Activated CD8-positive, alpha-beta memory T cell treated with anti-CD3 and anti-CD28 coated beads, Interleukin-2, amount 50 U/mL, for 48 hours (primary cell): ENCODE measurements at regions not wholly inside any gene's neighbourhood (a gene's known extent, or its start where the extent isn't known, plus 50 kb on each side); places are given as distances from the start of the nearest gene placed in this dataset.
"Not testable (repeated sequence)": the region's sequence is repeated elsewhere in the genome, so short reads cannot be mapped to it uniquely, and the experiment has no call there.

Source experiments
- DNase-seq: peaks from one replicate; pipeline ENCODE4 v3.0.0-alpha.2; 2020

DNA sequence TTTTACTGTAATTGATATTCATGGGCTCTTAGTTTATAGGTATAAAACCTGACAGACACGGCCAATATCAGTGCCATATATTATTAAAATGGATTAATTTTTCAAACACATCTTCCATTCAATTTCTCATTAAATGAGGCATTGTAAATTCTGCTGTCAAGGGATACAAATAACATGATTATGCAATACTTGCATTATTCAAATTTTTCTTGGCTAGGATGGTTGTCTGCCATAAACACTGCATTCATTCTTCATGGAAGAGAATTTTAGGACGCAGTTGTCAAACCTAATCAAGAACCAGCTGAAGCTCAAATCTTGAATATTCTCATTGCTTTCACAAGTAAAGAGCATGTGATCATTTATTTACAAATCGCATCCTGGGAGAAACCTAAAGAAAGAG, 255.6 kb downstream of the RDH14 start:
- no peak for DNase-seq

DNA sequence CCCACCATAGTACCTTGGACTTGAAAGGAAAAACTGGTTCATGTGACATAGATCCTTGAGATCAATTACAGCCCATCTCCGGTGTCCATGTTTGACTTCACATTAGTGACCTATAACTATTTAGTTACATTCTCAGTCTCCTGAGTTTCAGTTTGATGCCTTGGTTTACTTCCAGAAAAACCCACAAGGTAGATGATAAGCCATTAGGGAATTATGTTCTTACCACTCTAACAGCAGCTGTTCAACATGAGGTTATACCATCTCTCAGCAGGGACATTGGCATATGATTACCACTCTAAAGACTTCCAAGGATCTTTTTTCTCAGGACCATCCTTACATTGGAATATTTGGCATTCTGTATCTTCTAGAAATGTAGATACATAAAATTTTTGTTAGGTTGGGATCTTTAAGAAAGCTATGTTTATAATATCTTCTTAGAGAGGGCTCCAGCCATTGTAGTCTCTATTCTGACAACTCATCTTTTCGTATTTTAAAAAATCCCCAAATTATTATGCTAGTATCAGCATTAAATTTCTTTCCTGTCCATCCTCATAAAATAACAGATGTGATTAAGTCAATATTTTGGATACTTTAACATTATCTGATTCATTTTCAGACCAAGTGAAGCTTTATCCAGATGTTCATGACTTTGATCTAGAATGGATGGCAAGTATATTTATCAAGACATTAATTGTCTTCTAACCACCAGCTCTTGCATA, 258.9 kb downstream of the RDH14 start:
- DNase-seq, result no peak

DNA sequence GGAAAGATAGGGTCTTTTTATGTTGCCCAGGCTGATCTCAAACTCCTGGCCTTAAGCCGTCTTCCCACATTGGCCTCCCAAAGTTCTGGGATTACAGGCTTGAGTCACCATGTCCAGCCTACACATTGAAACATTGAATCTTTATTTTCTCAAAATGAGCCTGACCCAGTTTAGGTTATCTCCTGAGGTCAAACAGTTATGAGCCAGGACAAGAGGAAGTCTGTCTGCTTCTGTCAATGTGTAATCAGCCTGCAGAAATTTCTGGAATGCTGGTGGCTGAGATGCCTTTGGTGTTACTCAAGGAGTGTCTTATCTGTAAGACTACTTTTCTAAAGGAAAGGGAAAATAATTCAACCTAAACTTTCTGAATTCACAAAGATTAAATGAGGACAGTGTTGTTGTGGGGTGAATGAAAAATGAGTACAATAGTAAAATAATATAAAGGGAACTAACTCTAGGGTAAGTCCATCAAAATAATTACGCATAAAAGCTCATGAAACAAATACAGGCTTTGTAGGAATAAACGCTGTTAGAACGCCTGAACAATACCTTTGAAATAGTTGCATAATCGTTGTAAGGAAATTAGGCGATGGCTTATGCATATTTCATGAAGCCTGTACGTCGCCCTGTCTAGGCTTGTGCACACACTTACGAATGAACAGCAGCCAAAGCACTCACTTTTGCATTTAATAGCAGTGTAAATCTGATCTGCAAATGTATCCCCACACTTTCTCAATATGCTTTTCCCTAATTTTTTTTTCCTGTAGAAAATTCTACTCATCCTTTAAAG, 260.8 kb downstream of the RDH14 start:
- no peak for DNase-seq

DNA sequence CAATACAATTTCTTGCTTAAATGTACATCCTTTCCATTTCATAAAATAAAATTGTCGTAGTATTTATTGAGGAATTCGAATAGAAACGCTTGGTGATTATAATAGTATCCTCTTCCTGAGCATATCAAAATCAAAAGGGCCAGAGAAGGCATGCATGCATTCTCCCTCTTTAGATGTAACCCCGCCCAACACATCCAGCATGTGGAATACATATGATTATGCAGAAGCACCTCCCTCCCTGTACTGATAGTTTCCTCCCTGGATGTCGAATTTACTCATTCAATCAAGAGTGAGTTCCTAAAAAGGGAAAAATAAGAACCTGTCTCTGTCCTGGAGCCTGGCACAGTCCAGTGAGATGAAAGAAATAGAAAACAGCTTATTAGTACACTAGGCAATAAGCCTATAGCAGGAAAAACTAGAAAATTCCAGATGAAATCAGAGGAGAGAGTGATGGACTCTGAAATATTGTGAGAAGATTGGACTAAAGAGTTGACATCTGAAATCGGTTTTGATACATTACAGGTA, 262.9 kb downstream of the RDH14 start:
- no peak for DNase-seq

DNA sequence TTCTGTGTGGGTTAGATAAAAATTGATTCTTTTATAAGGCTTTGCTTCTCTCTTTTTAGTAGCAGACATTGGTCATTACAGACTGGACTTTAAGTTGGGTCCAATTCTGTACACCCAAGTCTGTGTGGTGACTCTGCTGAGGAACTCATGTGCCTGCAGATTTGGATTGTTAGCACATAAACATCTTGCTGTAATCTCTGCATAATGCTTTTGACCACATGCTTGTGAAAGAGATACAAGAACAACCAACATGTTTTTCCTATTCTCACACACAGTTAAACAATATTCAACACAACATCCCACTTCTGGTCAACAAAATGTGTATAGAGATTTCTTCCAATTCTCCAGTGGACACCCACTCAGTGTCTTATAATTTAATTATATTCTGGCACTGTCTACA, 270.1 kb downstream of the RDH14 start:
- DNase-seq, result no peak

DNA sequence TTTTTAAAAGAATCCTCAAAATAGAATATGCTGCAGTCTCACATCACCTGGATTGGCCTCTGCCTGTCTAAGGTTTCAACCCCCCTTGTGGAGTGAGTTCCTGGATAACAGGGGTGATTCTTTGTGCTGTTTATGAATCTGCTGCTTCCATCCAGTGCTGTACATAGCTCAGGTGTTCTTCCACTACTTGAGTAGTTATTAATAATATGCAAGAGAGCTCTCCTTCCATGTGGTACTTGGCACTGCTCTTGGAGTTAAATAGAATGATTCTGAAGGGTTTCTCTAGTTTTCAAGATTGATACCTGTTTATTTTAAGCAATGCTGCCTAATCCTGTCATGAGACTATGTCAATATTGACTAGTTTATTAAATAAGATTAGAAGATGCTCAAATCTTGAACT, 273.6 kb downstream of the RDH14 start:
- no peak for DNase-seq

DNA sequence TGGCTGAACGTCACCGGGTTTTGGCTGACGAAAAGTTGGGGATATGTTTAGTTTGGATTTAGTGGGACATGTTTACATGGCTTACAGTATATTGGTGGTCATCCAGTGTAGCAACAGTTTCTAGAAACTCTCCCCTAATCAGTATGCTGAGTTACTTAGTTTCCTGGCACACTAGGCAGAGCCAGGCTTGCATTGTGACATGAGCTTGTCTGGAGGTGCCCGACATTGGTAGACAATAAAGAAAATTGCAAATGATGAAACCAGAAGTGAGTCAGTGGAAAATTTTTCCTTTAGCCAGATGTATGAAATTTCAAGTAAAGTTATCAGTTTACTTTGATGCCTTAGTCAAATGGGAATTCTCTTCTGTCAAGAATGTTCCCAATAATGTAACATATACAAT, 276.1 kb downstream of the RDH14 start:
- no peak for DNase-seq

DNA sequence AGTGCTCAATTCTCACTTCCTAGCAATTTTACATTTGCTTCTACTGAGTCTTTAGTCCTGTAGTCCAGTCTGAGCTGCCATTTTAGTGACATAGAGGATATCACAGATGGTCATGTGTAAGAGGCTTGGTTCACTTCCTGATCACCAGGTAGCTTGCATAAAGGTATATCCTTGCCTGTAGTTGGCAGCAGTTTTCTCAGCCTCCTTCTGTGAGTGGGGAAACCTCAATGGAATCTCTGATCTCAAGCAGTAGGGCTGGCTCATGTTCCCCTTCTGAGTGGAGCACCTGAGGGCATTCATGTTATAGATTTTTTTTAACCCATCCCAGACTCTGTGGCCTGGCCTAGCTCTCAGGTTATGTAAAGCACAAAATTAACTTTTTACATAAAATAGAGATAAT, 278.4 kb downstream of the RDH14 start:
- no peak for DNase-seq

DNA sequence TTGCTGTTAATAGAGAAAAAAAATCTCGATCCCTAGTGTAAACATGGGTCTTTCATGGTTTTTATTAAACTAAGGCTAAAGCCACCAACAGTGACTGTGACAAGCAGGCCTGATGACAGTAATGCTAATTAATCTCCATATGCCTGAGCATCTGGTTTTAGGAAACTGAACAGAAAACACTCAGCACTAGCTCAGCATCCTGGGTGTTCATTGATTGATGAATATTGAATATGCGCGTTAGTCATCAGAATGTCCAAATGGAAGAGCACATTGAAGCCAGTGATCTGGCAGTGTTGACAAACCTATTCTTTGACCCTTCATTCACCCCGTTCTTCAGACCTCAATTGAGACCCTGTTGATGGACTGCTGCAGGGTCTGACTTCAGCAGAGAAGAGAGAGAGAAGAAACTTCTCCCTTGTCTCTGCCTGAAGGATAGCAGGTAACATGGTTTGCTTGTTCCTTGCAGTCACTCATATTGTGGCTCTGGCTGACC, 283.8 kb downstream of the RDH14 start:
- DNase-seq, result no peak

DNA sequence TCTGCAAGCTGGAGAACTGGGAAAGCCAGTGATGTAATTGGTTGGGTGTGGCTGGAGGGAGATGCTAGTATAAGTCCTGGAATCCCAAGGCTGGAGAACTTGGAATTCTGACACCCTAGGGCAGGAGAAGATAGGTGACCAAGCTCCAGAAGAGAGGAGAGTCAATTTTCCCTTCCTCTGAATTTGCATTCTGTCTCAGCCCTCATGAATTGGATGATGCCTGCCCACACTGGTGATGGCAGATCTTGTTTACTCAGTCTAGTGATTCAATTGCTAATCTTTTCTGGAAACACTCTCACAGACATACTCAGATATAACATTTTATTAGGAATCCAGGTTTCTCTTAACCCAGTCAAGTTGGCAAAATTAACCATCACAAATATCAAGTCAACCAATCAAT, 287.2 kb downstream of the RDH14 start:
- no peak for DNase-seq

DNA sequence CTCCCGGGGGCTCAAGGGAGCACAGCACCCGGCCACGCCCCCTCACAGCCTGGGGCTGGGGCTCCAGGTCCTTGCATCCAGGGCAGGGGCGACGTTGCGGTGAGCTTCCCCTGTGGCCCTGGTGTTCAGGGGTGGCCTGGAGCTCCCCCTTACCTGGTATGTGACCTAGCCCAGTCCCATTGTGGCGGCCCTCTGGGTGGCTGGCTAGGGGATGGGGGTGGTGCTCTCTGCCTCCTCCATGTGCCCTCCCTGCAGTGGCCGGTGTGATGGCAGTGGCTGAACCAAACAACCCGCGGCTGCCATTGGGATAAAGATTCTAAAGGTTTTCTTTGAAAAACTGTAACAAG, 288.3 kb downstream of the RDH14 start:
- DNase-seq, result no peak

DNA sequence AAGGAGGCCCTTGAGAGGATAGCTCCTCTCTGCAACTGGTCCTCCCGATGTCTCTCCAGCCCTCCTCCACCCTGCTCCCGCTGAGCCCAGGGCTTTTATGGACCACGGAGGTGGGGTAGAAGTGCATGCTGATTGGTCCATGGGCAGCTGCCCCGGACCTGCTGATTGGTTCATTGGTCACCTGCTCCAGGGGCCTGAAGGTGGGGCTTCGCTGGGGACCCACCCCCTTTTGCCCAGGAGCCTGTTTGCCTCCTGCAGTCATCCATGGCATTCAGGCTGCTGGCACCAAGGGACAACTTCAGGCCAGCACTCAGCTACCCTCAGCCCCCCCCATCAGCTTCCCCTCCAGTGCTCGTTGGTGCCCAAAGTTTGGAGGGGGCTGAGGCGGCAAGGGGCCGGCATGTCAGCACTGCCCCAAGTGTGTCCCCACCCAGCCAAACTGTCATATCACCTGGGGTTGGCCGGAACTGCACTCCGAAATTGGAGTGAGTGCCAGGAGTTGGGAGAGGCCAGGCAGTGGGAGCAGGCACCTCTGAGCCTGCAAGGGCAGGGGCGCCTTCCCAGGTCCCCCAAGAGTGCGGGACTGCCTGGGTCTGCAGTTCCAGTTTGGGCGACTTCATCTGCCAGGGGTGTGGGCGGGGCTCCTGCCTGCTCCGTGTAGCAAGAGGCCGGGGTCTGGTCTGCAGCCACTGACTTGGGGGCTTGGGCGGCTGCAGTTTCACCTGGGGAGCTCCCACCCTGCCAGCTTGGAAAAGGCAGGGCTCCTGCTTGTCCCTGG, 288.9 kb downstream of the RDH14 start:
- no peak for DNase-seq

DNA sequence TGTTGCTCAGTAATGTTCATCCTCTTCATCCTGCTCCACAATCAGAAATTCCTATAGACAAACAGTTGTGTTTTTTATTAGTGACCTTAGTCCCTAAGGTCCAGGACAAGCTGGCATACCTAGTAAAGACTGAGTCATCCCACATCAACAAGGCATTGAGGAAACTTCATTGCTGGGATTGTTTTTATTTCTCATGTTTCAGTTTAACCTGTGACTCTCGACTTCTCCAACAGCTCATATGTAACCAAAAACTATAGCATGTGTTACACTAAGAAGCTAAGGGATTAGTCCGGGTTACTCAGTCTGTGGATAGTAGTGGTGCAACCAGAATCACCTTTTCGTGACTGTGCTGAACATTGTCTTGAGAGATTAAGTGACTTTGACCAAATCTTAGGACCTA, 292.1 kb downstream of the RDH14 start:
- no peak for DNase-seq

DNA sequence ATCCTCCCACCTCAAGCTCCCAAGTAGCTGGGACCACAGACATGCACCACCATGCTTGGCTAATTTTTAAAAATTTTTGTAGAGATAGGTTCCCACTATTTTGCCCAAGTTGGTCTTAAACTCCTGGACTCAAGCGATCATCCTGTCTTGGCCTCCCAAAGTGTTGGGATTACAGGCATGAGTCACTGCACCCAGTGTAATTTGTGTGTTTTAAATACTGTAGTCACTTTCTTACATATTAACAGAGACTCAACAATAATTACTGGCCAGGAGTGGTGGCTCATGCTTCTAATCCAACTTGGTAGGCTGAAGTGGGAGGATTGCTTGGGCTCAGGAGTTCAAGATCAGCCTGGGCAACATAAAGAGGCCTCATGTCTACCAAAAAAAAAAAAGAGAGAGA, 293.0 kb downstream of the RDH14 start:
- no peak for DNase-seq

DNA sequence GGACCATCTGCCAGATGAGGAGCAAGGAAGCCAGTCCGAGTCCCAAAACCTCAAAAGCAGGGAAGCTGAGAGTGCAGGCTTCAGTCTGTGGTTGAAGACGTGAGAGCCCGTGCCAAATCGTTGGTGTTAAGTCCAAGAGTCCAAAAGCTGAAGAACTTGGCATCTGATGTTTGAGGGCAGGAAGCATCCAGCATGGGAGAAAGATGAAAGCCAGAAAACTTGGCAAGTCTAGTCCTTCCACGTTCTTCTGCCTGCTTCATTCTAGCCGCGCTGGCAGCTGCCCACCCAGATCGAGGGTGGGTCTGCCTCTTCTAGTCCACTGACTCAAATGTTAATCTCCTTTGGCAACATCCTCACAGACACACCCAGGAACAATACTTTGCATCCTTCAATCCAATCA, 293.8 kb downstream of the RDH14 start:
- not testable (repeated sequence) for DNase-seq

DNA sequence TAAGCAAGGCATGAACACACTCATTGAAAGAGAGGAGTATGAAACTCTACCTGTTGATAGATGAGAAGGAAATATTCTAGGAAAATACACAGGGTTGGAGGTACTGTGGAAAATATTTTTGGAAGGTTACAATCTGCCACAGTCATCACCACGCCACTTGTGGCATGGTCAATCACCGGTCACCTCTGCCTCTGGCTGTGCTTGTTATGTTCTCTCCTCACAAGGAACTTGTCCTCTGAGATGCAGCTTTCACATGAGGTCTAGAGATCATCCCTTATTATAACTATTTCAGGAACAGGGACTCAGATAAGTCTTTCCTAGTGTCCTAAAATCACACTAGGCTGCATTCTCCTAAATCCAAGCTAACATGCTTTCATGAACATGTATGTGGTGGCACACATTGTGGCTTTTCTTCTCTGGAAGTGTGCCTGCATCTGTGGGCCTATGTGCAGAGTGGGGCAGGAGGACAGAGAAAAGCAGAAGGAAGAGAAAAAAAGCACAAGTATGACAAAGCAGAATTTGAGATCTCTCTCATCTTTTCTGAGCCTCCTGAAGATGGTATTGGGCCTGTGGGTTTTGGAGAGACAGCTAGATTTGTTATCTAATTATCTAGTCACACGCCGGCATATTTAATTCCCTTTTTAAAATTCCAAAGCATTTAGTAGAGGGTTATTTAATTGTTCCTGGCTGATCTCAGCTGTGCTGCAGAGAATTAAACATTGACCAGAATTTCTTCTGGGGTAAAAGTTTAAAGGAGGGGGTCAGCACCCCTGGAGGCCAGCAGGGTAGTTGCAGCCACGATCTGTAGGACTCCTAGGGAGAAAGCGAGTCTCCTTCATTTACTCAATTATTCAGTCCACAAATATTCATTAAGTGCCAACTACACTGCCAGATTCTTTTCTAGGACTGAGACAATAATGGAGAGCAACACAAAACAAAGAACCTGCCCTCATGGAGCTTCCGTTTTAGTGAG, 294.6 kb downstream of the RDH14 start:
- no peak for DNase-seq

DNA sequence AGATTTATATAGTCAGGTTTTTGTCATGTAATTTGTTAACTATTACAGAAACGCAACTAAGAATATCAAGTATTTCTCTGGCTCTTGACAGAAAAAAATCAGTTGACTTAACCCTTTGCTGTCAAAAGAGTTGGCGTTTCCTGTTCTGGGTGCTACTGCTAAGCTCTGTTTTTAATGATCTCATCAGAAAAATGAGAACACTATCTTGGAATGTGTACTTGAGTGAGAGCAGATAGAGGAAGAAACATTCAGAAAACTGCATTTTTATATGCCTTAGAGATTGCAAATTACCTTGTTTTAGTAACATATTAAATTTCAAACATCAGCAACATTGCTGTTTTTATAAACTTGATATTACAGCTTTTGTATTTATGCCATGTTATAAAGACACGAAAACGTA, 297.9 kb downstream of the RDH14 start:
- no peak for DNase-seq

DNA sequence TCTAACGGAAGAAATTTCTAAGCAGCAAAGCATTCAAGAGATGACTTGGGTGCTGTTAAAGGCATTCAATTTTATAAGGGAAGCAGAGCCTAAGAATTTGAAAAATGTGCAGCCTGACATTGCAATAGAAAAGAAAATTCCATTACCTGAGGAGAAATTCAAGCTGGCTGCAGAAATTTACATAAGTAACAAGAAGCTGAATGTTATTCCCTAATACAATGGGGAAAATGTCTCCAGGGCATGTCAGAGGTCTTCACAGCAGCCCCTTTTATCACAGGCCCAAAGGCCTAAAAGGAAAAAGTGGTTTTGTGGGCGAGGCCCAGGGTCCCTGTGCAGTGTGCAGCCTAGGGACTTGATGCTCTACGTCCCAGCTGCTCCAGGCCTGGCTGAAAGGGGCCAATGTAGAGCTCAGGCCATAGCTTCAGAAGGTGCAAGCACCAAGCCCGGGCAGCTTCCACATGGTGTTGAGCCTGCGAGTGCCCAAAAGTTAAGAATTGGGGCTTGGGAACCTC, 306.7 kb downstream of the RDH14 start:
- DNase-seq, result no peak

DNA sequence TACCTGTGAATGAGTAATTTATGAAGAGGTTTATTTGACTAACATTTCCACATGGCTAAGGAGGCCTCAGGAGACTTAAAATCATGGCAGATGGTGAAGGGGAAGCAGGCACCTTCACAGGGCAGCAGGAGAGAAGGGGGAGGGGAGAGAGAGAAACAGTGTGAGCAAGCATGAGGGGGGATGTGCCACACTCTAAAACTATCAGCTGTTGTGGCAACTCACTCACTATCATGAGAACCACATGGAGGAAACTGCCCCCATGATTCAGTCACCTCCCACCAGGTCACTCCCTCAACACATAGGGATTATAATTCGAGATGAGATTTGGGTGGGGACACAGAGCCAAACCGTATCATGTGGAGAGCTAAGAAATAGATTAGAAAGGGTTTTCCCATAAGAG, 309.0 kb downstream of the RDH14 start:
- DNase-seq, result no peak

DNA sequence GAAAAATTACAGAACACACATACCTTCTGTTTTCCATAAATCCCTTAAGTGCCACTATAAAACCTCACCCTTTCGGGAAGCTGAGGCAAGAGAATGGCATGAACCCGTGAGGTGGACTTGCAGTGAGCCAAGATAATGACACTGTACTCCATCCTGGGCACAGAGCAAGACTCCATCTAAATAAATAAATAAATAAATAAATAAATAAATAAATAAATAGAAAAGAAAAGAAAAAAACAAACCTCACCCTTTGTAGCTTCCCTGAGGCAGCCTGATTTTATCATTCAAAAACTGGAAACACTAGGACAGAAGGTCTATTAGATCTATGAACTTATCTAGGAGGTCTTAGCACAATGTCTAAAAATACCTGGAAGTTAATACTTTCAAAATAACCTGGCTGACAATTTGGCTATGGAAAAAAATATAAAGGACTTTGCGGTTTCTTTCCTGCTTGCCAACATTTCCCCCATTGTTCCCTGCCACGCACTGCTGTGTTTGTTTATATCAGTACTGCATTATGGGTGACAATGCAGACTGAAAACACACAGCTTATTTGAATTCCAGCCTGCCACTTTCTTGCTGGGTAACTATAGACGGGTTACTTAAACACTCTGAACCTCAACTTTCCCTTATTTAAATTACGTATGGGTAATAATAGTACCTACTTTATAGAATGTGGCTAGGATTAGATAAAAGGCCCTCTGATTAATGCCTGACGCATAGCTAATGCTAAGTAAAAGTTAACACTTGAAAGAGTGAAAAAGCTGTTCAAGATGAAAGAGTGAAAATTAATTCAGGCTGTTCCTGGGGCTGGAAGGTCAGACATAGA, 313.0 kb downstream of the RDH14 start:
- no peak for DNase-seq

DNA sequence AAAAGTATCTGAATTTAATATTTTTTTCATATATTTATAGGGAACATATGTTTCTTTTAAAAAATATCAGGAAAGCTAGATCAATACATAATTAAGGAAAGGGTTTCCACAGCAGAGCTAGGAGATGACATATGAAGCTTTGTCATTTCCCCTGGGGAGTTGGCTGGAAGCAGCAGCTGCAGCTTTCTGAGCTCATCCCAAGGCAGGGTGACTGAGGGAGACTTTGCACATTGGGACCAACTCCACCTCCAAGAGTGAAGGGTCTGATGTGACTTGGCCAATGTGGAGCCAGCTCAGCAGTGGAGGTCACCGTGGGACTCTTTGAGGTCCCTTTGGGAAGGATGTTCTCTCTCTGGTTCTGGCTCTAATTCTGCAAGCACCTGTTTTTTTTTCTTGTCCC, 315.1 kb downstream of the RDH14 start:
- DNase-seq, result no peak
